ENCODE measurements at regions not wholly inside any gene's neighbourhood (a gene's known extent, or its start where the extent isn't known, plus 50 kb on each side); places are given as distances from the start of the nearest gene placed in this dataset.

DNA sequence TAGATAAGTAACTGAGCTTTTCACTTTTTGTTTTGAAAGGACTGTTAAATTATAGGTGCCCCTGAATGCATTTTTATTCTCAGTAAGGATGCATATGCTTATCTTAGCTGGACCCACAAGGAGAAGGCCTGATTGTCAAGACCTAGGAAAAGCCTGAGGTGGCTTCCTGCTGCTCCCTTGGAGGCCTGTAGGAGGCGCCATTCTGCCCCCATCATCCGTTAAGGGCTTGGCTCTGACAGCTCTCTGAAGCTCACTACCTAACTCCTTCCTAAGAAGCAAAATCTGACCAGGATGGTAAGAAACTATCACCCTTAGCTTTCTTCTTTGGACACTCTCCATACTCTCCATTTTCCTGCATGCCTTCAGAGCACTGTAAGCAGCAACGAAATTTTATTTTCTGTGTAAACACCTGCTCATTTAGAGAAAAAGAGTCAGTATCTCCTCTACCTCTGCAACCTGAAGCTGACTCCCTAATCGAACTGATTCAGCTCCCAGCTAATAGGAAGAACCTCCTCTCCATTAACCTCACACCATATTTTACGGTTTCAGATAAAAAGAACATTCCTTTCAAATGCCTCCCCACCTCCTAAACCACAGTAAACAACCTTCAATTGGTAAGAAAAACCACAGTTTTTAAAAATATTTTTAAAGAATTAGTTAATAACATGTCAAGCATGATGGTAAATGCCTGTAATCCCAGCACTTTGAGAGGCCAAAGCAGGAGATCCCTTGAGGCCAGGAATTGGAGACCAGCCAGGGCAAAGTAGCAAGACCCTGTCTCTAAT is 73.4 kb upstream of the EDNRA start:
- Histone ChIP-seq H3K27ac (ENCODE audit: low read depth, low read length) (no peak overlapping the region), H3K27me3 (ENCODE audit: insufficient read depth, low read length) (no peaks in the 10 kb centered on the region), H2AFZ (ENCODE audit: low read length) (no peak overlapping the region), H4K20me1 (ENCODE audit: insufficient read depth, low read length) (no peaks in the 10 kb centered on the region), H3K4me3 (ENCODE audit: insufficient read depth, low read length) (no peak overlapping the region), H3K36me3 (ENCODE audit: insufficient read depth, low read length) (no peaks in the 10 kb centered on the region), H3K79me2 (ENCODE audit: insufficient read depth, low read length) (no peaks in the 10 kb centered on the region), H3K4me1 (ENCODE audit: insufficient read depth, low read length) (peaks cover 4% of the 10 kb centered on the region), H3K9me3 (ENCODE audit: low read depth, low read length) (no peaks in the 10 kb centered on the region), H3K4me2 (ENCODE audit: insufficient read depth, low read length) (no peak overlapping the region)
- DNase-seq (ENCODE audit: insufficient read length, low spot score, missing footprints), result no peak
- TF ChIP-seq CTCF (IDR thresholded peaks at IDR 0.05; ENCODE audit: extremely low read depth, low read depth, low read length), result peak; percentile 52

GRCh38 chr4:147408189-147408588 is 72.7 kb upstream of the EDNRA start:
- peaks cover 4% of the 10 kb centered on the region for H3K4me1 ChIP-seq (ENCODE audit: insufficient read depth, low read length)
- no peak for TF ChIP-seq CTCF (IDR thresholded peaks at IDR 0.05; ENCODE audit: extremely low read depth, low read depth, low read length)
- DNase-seq (ENCODE audit: insufficient read length, low spot score, missing footprints), result no peak

GRCh38 chr4:147409350-147409749 is 71.5 kb upstream of the EDNRA start:
- Histone ChIP-seq H3K9me3 (ENCODE audit: low read depth, low read length) (no peaks in the 10 kb centered on the region), H3K27ac (ENCODE audit: low read depth, low read length) (no peak overlapping the region), H3K4me1 (ENCODE audit: insufficient read depth, low read length) (peaks cover 4% of the 10 kb centered on the region), H3K4me3 (ENCODE audit: insufficient read depth, low read length) (no peak overlapping the region), H3K36me3 (ENCODE audit: insufficient read depth, low read length) (no peaks in the 10 kb centered on the region), H4K20me1 (ENCODE audit: insufficient read depth, low read length) (no peaks in the 10 kb centered on the region), H3K27me3 (ENCODE audit: insufficient read depth, low read length) (no peaks in the 10 kb centered on the region), H3K79me2 (ENCODE audit: insufficient read depth, low read length) (no peaks in the 10 kb centered on the region), H2AFZ (ENCODE audit: low read length) (no peak overlapping the region), H3K4me2 (ENCODE audit: insufficient read depth, low read length) (no peak overlapping the region)
- no peak for DNase-seq (ENCODE audit: insufficient read length, low spot score, missing footprints)
- no peak for TF ChIP-seq CTCF (IDR thresholded peaks at IDR 0.05; ENCODE audit: extremely low read depth, low read depth, low read length)

More at GRCh38 chr4:147408189-147408588, 72.7 kb upstream of the EDNRA start:
- Histone ChIP-seq H3K27me3 (ENCODE audit: insufficient read depth, low read length) (no peaks in the 10 kb centered on the region), H2AFZ (ENCODE audit: low read length) (no peak overlapping the region), H4K20me1 (ENCODE audit: insufficient read depth, low read length) (no peaks in the 10 kb centered on the region), H3K4me3 (ENCODE audit: insufficient read depth, low read length) (no peak overlapping the region), H3K9me3 (ENCODE audit: low read depth, low read length) (no peaks in the 10 kb centered on the region), H3K36me3 (ENCODE audit: insufficient read depth, low read length) (no peaks in the 10 kb centered on the region), H3K4me2 (ENCODE audit: insufficient read depth, low read length) (no peak overlapping the region), H3K79me2 (ENCODE audit: insufficient read depth, low read length) (no peaks in the 10 kb centered on the region), H3K27ac (ENCODE audit: low read depth, low read length) (no peak overlapping the region)

DNA sequence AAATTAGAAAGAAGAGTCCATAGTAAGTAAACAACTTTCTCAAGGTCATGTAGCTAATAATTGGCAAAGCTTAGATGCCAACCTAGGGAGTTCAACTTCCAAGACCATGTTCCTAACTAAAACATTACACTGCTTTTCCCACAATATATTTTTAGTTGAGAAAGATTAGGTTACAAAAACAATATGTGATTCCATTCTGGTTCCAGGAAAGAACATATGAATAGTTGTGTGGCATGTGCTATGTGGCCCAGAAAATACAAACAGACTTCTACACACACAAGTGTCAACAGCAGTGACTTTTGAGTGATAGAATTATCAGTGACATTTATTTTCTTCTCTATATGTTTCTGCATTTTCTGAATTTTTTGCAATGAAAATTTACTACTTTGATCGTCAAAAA is 62.7 kb upstream of the EDNRA start:
- Histone ChIP-seq H3K27ac (ENCODE audit: low read depth, low read length) (no peak overlapping the region), H3K9me3 (ENCODE audit: low read depth, low read length) (no peaks in the 10 kb centered on the region), H3K4me1 (ENCODE audit: insufficient read depth, low read length) (no peaks in the 10 kb centered on the region), H3K36me3 (ENCODE audit: insufficient read depth, low read length) (no peaks in the 10 kb centered on the region), H3K79me2 (ENCODE audit: insufficient read depth, low read length) (no peaks in the 10 kb centered on the region), H3K27me3 (ENCODE audit: insufficient read depth, low read length) (no peaks in the 10 kb centered on the region), H3K4me3 (ENCODE audit: insufficient read depth, low read length) (no peak overlapping the region), H4K20me1 (ENCODE audit: insufficient read depth, low read length) (no peaks in the 10 kb centered on the region), H3K4me2 (ENCODE audit: insufficient read depth, low read length) (no peak overlapping the region), H2AFZ (ENCODE audit: low read length) (no peak overlapping the region)
- DNase-seq (ENCODE audit: insufficient read length, low spot score, missing footprints), result no peak
- TF ChIP-seq CTCF (IDR thresholded peaks at IDR 0.05; ENCODE audit: extremely low read depth, low read depth, low read length), result no peak
